ENCODE measurements at regions not wholly inside any gene's neighbourhood (a gene's known extent, or its start where the extent isn't known, plus 50 kb on each side); places are given as distances from the start of the nearest gene placed in this dataset.

DNA sequence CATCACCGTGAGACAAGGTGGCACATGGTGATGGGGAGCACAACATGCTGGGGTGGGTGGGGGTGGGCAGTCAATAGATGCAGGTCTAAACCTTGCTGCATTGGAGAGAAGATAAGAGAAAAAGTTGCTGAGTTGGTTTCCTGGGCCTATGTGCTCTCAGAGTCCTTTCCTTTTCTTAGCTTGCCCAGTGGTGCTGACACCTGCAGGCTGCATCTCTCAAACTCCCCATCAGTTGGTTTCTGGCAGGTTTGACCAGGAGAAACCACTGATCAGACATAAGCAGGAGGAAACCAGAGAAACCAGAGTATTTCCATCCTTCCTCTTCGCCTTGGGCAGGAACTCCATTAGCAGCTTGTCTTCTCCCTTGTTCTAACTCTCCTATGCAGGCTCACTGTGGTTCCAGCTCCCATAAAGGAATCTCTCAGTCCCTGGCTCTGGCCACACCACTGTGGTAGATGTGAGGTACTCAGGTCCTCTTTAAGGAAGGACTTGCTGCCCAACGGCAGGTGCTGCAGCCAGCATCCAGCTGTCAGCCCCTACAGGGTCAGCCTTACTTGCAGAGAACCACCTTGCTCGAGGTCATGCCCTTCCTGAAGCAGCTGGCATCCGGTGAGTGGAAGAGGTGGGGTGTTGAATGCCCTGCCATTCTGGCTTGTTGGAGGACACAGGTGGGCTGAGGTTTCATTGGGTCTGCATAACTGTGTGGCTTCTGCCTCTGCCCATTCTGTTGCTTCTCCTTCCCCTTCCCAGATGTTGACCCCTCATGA lies 172.3 kb upstream of the ANKRD28 start:
- TF ChIP-seq, protein P1, sequence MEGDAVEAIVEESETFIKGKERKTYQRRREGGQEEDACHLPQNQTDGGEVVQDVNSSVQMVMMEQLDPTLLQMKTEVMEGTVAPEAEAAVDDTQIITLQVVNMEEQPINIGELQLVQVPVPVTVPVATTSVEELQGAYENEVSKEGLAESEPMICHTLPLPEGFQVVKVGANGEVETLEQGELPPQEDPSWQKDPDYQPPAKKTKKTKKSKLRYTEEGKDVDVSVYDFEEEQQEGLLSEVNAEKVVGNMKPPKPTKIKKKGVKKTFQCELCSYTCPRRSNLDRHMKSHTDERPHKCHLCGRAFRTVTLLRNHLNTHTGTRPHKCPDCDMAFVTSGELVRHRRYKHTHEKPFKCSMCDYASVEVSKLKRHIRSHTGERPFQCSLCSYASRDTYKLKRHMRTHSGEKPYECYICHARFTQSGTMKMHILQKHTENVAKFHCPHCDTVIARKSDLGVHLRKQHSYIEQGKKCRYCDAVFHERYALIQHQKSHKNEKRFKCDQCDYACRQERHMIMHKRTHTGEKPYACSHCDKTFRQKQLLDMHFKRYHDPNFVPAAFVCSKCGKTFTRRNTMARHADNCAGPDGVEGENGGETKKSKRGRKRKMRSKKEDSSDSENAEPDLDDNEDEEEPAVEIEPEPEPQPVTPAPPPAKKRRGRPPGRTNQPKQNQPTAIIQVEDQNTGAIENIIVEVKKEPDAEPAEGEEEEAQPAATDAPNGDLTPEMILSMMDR (optimal IDR thresholded peaks at IDR 0.05 in 1 of 3, IDR thresholded peaks at IDR 0.05 in 1 of 3, conservative IDR thresholded peaks at IDR 0.05 in 1 of 3; ENCODE audit: extremely low read depth in 1 of 3, insufficient read depth in 2 of 3, low read length in 3 of 3) = no peak
- TF ChIP-seq EZH2 (IDR thresholded peaks at IDR 0.05; ENCODE audit: low read length) = no peak

Measured in keratinocyte (primary cell).